ENCODE measurements at regions not wholly inside any gene's neighbourhood (a gene's known extent, or its start where the extent isn't known, plus 50 kb on each side); places are given as distances from the start of the nearest gene placed in this dataset.

GRCh38 chr13:109669956-109670355, 116.4 kb downstream of the IRS2 start:
- DNase-seq, result no peak

- no peak for DNase-seq
These were observed 117.2 kb downstream of the IRS2 start for GRCh38 chr13:109669234-109669612.

- DNase-seq, result no peak
These were observed 117.8 kb downstream of the IRS2 start for GRCh38 chr13:109668433-109669233.

GRCh38 chr13:109667807-109668291, 118.5 kb downstream of the IRS2 start:
- DNase-seq, result no peak

- no peak for DNase-seq
These were observed 119.3 kb downstream of the IRS2 start for GRCh38 chr13:109667056-109667455.

GRCh38 chr13:109666656-109667055, 119.7 kb downstream of the IRS2 start:
- DNase-seq, result no peak

GRCh38 chr13:109665781-109666249, 120.6 kb downstream of the IRS2 start:
- DNase-seq, result no peak

- DNase-seq, result no peak
These were observed 121.1 kb downstream of the IRS2 start for GRCh38 chr13:109665240-109665639.

- no peak for DNase-seq
These were observed 129.0 kb downstream of the IRS2 start for GRCh38 chr13:109657395-109657794.

GRCh38 chr13:109656206-109656605, 130.2 kb downstream of the IRS2 start:
- DNase-seq, result no peak

GRCh38 chr13:109655611-109656010, 130.8 kb downstream of the IRS2 start:
- no peak for DNase-seq

- DNase-seq, result peak; percentile 93
These were observed 131.2 kb downstream of the IRS2 start for GRCh38 chr13:109655206-109655600.

- DNase-seq, result peak; percentile 91
These were observed 131.8 kb downstream of the IRS2 start for GRCh38 chr13:109654341-109655205.

GRCh38 chr13:109652531-109652930, 133.9 kb downstream of the IRS2 start:
- peak; percentile 20 for DNase-seq

GRCh38 chr13:109651854-109652253, 134.5 kb downstream of the IRS2 start:
- DNase-seq, result no peak

- DNase-seq, result no peak
These were observed 135.1 kb downstream of the IRS2 start for GRCh38 chr13:109651311-109651710.

GRCh38 chr13:109650861-109651260, 135.5 kb downstream of the IRS2 start:
- no peak for DNase-seq

GRCh38 chr13:109649713-109650112, 136.7 kb downstream of the IRS2 start:
- no peak for DNase-seq

GRCh38 chr13:109647699-109648098, 138.7 kb downstream of the IRS2 start:
- no peak for DNase-seq

- no peak for DNase-seq
These were observed 139.3 kb downstream of the IRS2 start for GRCh38 chr13:109647053-109647452.

GRCh38 chr13:109646423-109646822, 140.0 kb downstream of the IRS2 start:
- DNase-seq, result no peak

GRCh38 chr13:109645831-109646230, 140.6 kb downstream of the IRS2 start:
- DNase-seq, result no peak

- DNase-seq, result no peak
These were observed 141.4 kb downstream of the IRS2 start for GRCh38 chr13:109644956-109645355.
